ENCODE measurements at regions not wholly inside any gene's neighbourhood (a gene's known extent, or its start where the extent isn't known, plus 50 kb on each side); places are given as distances from the start of the nearest gene placed in this dataset.

GRCh38 chr2:187715590-187715989 lies 161.4 kb upstream of the TFPI start:
- TF ChIP-seq CTCF (IDR thresholded peaks at IDR 0.05 in 4 of 5, conservative IDR thresholded peaks at IDR 0.05 in 1 of 5) (no peak), POLR2A (IDR thresholded peaks at IDR 0.05) (no peak)

Measured in gastrocnemius medialis (tissue), 4 donors.